OCI-LY3 (cell line): ENCODE measurements at regions not wholly inside any gene's neighbourhood (a gene's known extent, or its start where the extent isn't known, plus 50 kb on each side); places are given as distances from the start of the nearest gene placed in this dataset.

Experiments
- EZH2phosphoT487 ChIP-seq: fragments of 200-600 bp; shearing (Covaris generic); IDR thresholded peaks from 2 replicates; pipeline ENCODE4 v1.6.1; 2018; ENCODE audit warnings: antibody characterized with exemption, mixed run types, low read depth
- TF ChIP-seq, protein P1 (sequence below): fragments of 200-600, 300-600 bp; sonication (generic); IDR thresholded peaks from 2 replicates; pipeline ENCODE4 v1.5.1; 2014; ENCODE audit warnings: antibody characterized with exemption, low read length, low read depth

DNA sequence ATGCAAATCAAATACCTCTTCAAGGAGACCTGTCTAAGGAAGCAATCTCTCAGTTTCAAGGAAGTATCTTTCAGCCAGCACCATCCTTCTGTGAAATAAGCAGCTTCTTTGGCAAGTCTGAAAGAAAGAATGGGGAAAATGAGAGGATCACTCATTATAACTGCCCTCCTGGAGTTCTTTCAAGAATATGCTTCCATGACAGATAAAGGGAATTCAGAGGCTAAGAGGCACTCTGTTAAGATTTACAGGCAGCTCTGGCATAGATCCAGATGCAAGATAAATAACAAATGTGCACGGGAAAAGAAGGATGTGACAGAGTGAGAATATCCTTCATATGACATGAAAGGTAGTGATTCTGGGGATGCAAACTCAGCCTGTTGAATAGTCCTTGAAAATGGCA is 348.2 kb upstream of the CCNG1 start:
- TF ChIP-seq, protein P1, sequence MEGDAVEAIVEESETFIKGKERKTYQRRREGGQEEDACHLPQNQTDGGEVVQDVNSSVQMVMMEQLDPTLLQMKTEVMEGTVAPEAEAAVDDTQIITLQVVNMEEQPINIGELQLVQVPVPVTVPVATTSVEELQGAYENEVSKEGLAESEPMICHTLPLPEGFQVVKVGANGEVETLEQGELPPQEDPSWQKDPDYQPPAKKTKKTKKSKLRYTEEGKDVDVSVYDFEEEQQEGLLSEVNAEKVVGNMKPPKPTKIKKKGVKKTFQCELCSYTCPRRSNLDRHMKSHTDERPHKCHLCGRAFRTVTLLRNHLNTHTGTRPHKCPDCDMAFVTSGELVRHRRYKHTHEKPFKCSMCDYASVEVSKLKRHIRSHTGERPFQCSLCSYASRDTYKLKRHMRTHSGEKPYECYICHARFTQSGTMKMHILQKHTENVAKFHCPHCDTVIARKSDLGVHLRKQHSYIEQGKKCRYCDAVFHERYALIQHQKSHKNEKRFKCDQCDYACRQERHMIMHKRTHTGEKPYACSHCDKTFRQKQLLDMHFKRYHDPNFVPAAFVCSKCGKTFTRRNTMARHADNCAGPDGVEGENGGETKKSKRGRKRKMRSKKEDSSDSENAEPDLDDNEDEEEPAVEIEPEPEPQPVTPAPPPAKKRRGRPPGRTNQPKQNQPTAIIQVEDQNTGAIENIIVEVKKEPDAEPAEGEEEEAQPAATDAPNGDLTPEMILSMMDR = no peak
- no peak for TF ChIP-seq EZH2phosphoT487
